ENCODE measurements at regions not wholly inside any gene's neighbourhood (a gene's known extent, or its start where the extent isn't known, plus 50 kb on each side); places are given as distances from the start of the nearest gene placed in this dataset.

DNA sequence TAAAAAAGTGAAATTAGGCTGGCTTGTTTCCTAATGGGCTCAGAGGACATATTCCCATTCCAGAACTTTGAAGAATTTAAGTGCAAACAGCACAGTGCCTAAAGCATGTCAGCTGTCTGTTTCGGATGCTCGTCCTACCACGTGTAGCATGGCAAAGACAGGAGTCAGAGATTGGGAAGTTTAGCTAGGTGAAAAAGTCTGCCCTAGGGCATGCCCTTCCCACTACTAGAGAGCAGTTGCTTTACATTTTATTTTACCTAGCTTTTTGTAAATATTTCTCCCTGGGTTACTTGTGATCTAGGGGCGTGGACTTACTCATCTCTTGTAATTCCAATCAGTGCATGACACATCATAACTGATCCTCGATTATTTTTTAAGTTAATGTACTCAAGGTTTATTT lies 111.1 kb downstream of the LMO4 start:
- DNase-seq: no peak

DNA sequence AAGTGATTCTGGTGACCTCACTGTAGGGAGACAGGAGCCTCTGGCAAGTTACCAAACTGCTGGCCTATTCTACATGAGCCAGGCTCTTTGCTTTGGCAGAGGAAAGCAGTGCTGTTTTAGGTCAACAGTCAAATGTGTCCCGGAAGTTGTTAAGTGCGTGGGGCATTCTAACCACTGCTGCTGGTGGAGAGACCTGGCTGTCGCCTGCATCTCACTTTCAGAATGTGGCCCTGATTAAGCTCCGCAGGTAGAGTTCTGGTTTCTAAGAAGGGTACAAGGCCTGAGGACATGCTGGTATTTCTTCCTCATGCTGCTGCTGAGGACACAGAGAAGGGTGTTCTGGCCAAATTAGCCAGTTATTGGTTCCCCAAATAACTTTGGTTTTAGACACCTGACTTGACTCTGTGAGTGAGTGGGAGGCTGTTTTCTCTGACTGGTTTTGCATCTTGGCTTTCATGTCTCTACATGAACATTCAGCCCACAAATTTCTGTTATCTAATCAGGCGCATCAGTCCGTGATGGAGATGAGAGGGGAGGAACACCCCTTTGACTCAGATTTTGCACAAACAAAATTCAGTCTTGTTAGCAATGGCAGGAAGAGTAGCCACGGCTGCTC lies 120.8 kb downstream of the LMO4 start:
- DNase-seq: peak; percentile 32 to 89

DNA sequence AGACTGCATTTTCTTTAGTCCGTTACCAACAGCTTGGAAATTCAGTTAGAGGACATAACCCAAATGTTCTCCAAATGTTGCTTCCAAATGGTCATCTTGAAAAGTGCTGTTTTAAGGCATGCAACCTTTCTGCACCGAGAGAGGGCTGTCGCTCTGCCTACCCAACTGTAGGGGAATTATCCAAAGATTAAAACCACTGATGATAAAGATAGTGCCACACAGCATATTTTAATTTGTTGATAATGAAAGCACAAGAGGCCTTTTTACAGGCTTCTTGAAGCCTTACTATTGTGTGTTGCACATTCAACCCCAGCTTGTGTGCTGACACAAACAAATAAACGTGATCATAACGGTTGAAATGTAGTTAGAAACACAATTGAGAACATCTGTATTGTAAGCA lies 121.5 kb downstream of the LMO4 start:
- no peak for DNase-seq

DNA sequence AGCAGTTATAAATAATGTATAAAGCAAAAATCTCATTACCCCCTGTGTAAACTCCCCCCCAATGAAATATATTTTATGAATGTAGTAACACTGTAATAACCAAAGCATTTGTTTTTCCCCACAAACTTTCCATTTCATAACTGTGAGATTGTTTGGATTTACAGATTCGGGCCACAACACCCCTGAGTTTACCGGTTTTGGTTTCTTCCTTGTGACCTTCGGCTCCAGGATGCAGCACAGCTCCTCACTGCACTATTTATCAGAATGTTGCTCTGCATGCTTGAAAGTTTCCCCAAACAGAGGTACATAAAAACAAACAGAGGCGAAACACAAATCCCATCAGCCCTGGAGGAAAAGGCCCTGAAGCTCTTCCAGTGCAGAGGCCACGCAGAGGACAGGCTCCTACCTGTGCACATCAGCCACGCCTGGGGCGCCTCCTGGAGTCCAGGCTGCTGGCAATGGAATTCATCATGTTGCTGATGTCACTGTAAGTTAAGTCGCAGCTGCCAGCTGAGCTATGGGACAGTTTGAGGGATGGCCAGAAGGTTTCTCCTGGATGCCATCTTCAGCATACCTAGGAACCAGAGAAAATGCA lies 122.0 kb downstream of the LMO4 start:
- no peak for DNase-seq

DNA sequence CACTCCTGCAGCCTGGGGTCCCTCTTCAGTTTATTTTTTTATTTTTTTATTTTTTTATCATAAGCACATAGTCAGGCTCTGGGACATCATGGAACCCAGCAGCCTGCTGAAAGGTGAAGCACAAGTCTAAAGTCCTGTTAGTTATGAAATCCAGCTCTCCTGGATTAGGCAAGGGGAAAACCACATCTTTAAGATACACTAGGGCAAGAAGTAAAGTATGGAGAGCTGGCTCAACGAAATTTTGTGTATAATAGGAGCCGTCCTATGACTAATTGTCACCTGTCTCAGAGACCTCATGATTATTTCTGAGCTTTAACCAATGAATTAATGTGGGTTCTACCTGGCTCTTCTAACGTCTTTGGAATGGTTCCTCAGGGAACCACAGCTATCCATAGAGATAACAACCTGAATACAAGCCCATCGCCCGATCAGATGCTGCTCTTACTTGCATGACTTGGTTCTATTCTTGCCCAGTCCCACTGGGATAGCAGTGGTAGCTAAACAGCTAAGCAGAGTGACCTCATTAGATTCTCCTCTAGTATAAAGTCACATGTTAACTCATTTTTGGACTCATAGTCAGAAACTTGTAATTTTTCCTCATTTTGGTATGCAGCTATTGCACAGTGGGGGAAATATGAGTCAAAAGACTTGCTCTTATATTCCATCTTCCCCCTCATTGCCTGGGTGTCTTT lies 122.7 kb downstream of the LMO4 start:
- DNase-seq: no peak

DNA sequence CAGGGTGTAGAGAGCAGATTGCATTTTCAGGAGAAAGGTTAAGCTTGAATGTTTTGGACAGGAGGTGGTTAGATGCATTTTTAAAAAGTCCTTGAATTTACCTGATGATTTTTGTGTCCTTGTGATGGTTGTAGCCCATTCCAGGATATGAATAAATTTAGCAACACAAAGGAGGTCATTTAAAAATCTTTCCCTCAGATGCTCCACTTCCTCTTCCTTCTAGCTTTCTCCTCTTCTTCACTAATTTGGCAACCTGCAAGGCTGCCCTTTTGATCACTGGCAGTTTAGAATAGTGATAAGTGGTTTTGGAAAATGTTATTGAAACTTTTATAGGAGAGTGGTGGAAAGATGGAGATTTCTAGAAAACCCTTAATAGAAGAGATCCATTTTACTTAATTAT lies 124.0 kb downstream of the LMO4 start:
- DNase-seq: no peak

DNA sequence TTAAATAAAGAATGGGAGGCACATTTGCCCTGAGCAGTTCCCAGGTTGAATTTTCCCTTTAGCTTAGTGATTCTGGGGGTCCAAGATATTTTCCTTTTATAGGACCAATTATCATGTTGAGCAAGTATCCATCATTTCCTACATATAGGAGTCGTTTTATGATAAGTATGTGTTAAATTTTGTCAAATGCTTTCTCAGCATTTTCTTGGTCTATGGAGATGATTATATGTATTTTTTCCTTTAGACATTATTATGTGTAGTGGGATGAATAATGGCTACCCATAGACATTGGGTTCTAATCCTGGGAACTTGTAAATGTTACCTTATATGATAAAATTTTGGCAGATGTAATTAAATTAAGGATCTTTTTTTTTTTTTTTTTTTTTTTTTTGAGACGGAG lies 128.7 kb downstream of the LMO4 start:
- DNase-seq: no peak

DNA sequence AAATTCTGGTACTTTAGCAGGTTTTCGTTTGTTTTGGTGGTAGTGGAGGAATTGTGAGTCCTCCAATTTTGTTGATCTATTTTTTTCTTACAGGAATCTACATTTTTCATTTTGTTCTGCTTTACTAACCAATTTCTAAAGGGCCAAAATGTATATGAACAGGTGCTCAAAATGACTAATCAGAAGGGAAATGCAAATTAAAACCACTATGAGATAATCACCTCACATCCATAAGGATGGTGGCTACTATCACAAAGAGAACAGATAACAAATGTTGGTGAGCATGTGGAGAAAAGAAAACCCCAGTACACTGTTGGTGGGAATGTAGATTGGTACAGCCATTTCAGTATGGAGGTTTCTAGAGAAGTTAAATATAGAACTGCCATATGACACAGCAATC lies 134.2 kb downstream of the LMO4 start:
- no peak for DNase-seq

DNA sequence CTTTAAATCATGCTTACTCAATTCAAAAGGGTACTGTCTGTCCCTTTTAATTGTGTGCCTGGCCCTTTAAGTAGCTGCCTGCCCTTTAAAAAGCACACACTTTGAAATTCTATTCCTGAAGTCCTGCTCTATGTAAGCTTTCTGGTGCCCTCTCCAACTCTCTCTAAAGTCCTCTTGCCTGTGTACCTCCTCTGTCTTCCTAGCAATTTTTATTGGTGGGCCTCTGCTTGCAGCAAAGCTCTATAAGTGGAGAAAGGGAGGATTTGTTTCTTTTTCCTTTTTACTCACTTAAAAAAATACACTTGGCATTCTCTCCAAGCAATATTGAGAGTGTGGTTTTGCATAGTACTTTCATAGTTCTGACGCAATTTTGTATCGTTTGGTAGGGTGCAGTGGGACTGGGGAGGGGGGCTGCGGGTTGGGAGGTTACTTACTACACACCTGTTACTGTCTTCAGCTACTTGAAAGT lies 135.4 kb downstream of the LMO4 start:
- no peak for DNase-seq

DNA sequence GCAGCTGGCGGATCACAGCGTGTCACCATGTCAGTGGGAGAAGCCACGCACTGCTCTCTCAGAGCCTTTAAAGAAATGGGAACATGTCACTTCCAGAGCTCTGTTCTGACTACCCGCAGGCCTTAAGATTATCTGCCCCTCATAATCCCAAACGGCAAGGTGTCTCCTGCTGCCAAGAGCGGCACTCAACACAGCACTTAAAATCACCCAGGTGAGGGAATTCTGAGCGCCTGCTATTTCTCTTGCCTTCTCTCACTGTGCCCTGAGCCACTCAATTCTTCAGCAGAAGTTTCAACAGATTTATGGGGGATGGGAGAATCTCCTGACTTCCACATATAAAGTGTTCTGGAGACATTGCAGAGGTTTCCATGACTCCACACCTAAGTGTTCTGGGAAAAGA lies 137.9 kb downstream of the LMO4 start:
- DNase-seq: no peak

DNA sequence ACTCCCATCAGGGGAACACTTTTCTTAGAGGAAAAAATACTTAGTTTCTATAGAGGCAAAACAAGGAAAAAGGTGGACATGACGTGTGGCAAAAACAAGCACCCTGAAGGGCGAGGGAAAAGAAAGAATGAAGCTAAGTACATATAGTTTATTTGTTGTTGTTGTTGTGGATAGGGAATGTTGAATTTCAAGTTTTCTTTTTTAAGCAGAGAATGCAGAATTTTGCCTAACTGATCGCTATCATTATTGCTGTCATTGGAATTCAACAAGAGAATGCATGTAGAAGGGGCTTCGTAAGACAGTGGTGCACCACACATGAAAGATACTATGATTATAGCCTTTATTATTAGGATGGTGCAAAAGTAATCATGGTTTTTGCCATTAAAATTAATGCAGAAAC lies 144.0 kb downstream of the LMO4 start:
- DNase-seq: no peak

DNA sequence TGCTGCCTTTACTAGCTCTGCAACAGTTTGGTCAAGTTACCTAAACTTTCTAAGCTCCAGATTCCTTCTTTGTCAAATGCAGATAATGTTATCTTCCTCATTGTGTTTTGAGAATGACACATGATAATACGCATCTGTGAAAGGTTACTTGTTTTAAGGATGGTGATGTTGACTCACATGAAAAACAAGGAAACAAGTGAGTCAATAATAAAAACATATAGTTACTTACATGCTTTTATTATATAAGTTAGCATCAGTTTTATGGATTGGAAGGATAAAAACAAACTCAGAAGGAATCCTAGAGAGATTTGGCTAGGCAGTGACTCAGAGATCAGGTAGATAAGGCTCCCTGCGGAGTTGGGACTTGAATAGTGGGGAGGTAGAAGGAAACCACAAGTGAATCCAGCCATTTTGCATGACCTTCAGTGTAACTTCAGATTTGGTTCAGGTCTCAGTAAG lies 144.6 kb downstream of the LMO4 start:
- DNase-seq: no peak

DNA sequence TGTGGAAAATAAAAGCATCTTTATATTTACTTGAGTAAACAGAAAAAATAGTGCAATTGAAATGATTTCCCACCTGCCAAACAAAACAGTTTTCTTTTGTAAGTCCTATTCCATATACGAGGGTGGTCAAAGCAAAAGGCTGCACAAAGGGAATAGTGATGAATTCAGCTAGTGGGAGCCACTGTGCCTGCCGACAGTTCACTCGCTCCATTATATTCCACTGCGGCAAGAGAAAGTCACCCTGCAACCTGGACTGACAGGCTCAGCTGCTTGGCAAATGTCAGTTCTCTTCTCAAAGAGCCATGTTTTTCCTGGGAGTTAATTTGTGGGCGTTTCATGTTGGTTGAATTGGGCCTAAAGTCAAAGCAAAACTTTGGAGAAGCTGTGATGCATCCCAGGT lies 145.4 kb downstream of the LMO4 start:
- no peak for DNase-seq

DNA sequence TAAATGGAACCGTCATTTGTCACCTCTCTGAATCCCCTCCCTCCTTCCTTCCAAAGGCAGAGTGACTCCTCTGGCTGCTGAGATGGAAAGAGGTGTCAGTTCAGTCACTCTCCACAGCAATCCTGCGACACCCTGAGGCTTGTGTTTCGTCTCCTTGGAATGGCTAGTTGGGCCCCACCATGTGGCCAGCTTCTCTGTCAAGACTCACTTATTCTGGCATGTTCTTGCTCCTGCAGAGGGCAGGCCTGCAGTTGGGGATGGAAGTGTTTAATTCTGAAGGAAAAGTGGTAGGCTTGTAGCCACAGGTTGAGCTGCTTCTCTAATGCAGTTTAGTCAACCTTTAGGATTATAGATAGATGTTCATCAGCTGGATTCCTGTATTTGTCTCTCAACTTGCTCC lies 149.6 kb downstream of the LMO4 start:
- no peak for DNase-seq

DNA sequence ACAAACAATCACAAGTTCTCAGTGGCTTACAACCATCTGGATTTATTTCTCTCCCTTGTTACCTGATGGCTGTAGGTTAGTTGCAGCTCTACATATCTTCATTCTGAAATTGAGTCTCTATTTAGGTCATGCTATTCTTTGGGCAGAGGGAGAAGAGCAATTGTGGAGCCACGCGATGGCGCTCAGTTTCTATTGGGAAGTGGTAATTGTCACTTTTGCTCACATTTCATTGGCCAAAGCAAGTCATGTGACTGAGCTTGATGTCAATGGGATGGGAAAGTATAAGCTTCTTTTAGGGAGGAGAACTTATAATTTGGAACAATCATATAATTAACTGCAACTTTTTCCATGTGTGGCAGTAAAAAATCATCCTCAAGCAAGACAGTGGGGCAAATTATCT lies 166.5 kb downstream of the LMO4 start:
- DNase-seq: no peak

DNA sequence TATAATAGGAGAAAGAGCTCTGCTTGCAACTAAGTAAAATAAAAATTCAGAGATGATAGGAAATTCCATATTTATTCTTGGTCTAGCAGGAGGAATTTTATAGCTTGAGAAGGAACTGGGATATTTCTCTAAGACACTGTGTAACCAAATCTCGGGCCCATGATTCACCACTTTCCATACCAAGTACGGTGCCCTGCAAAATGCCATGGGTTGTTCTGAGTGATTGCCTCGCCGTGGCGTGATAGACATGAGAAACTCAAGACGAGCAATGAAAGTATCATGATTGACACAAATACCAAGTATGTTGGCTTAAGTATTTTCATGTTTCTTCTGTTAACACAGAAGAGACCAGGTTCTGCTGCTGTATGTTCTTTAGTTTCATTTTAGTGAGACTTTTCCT lies 167.2 kb downstream of the LMO4 start:
- no peak for DNase-seq

DNA sequence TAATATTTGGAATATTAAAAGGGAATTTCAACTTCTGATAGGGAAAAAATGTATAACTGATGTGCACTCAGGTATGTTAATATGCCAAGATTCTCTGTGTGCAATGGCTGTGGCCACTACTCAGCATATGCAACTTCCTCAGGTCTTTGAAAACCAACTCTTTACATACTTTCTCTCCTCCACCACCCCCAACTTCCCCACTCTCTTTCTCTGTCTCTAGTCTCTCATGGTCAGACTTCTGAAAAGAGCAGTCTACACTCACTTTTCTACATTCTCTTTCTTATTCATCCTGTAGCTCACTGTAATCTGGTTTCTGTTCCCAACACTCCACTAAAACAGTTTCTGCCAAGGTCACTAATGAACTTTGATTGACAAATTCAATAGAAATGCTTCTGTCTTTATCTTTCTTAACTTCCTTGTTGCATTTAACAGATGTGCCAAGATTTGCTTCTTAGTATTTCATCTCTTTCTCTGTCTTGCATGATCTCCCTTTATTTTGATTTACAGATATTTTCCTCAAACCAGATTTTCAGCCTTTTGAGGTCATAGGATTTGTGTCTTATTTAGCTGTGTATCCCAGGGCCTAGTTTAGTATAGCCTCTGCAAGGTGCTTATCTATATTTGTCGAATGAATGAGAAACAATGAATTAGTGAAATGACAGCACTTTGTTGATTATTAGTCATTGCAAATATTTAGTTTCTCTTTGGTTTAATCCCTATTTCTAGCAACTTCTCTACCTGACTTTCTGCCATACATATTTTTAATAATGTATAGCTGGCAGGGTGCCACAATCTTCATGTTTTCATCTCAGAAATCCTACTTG lies 168.9 kb downstream of the LMO4 start:
- DNase-seq: no peak

DNA sequence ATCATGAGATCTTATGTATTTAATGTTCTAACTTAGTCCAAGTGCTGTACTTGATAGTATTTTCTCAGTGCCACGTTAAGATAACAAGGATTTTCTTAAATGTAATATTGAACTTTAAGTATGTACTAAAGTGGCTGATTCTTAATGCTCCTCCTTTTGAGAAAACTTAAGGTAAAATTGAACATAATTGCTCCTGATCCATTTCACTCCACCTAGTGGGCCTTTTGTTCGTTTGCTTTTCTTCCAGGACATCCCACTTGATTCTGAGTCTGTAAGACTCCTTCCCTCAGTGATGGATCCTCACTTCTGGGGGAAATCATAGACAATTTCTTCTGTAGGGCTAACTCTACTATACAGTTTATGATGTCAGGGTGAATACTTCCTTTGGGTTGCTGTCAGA lies 173.1 kb downstream of the LMO4 start:
- no peak for DNase-seq

DNA sequence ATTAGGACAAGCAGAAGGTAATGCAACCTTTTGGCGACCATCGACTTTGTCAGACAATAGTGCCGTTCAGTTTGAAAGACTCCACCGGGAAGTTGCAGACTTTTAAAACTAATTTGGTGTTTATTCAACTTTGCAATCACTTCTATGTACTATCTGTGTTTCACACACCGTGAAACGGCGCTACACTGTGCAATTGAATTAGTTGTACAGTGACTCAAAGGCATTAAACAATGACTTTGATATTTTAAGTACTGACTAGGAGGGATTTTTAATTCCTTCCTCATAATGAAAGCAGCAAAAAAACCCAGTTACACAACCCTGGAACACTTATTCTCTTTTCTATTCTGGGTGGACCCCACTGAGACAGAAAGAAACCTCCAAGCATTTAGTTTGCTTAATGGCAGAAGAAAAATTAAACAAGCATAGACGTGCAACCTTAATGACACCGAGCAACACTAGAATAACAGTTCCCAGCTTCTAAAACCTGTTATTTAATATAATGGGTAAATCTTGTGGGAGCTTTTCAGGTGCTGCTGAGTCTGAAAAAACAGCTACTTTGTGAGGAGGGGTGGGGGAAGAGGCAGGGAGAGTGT lies 176.8 kb downstream of the LMO4 start:
- no peak for DNase-seq

DNA sequence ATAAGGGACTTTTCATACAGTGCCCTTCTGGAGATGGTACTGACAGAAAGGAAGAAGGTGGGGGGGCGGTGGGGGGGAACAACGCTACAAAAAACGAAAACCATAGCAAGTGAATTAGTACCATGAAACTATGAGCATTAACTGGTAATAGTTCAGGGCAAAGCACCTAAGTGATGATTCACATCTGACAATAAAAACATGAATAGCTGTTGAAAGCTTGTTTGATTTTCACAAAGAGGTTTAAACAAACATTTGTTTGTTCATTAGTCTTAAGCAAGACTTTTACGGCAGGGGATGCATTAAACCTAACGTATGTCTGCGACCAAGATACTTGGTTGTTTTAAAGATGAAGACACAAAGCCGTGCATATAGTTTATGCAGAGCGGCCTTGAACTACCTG lies 177.5 kb downstream of the LMO4 start:
- DNase-seq: peak in 1 of 2 experiments; percentile 23

DNA sequence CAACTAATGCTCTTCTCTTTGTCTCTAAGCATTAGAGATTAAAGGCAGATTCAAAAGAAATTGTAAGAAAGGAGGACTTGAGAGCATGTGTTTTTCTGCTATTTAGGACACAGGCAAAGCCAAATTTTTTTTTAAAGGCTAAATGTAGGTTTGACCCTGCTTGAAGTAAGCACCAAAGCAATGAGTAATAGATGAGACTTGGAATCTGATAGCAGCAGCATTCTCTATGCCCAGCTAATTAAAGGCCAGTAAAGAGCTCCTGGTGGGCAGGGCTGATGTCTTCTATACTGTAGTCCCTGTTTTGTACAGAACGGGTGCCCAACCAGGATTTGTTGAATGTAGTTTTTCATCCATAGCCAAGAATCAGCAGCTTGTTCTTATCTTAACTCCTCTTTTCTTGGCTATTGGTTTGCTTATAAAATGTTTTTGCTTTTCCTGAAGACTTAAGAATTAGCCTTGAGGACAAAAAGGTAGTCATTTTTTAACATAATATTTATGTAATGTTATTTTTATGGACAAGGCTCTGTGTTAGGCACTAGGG lies 179.6 kb downstream of the LMO4 start:
- DNase-seq: no peak

DNA sequence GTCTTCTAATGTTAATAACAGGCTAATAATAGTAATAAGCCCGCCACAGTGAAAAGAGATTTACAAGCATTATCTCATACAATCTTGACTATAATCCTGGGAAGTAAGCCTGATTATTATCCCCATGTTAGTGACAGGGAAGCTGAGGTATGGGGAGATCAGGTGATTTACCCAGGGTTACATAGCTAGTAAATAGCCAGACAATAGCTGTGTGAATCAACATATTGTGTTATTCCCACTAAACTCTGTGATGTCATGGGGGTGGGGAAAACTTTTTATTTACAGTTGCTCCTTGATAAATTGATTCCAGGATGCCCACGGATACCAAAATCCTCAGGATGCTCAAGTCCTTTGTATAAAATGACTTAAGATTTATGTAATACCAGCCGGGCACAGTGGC lies 181.9 kb downstream of the LMO4 start:
- DNase-seq: no peak

DNA sequence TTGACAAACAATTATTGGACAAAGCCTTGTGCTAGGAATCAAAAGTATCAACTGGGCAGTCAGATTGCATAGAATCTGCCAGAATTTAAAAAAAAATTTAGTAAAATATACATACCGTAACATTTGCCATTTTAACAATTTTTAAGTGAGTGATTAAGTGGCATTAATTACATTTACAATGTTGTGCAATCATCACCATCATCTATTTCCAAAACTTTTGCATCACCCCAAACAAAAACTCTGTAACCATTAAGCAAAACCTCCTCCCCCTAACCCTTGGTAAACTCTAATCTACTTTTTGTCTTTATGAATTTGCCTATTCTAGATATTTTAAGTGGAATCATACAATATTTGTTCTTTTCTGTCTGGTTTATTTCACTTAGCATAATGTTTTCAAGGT lies 182.8 kb downstream of the LMO4 start:
- no peak for DNase-seq
